ENCODE measurements at regions not wholly inside any gene's neighbourhood (a gene's known extent, or its start where the extent isn't known, plus 50 kb on each side); places are given as distances from the start of the nearest gene placed in this dataset.
A peak's percentile ranks its signal among the peaks of the same experiment; 100 is the strongest.

DNA sequence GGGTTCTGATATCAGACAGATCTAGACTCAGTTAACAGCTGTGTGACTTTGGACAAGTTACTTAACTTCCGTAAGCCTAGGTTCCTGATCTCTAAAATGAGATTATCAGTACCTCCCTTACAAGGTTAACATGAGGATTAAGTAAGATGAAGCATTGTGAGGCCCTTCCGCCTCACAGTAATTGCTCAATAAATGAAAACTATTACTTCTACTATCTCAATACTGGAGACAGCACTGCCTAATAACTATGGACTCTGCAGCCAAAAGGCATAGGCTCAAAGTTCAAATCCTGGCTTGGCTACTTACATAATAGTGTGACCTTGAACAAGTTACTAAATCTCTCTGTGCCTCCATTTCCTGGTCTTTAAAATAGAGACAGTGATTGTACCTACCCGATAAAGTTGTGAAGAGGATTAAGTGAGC lies 82.0 kb upstream of the ATP11B start:
- DNase-seq: no peak

DNA sequence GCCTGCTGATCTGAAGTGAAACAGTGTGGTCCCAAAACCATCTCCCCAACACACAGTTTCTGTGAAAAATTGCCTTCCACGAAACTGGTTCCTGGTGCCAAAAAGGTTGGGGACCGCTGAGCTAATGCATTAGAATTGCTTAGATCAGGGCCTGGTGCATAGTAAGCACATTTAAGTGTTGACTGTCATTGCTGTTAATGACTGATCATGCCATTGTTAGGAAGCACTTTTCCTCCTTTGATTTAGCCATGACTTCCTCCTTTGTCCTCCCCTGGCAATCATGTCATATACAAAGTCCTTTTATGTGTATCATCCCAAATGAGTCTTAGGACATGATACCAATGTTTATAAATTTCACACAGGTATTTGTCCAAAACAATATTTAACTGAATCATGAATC lies 81.5 kb upstream of the ATP11B start:
- no peak for DNase-seq

DNA sequence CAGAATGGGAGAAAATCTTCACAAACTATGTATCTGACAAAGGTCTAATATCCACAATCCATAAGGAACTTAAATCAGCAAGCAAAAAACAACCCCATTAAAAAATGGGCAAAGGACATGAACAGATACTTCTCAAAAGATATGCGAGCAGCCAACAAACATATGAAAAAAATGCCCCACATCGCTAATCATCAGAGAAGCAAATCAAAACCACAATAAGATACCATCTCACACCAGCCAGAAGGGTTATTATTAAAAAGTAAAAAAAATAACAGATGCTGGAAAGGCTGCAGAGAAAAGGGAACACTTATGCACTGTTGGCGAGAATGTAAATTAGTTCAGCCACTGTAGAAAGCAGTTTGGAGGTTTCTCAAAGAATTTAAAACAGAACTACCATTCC lies 80.2 kb upstream of the ATP11B start:
- DNase-seq: no peak

DNA sequence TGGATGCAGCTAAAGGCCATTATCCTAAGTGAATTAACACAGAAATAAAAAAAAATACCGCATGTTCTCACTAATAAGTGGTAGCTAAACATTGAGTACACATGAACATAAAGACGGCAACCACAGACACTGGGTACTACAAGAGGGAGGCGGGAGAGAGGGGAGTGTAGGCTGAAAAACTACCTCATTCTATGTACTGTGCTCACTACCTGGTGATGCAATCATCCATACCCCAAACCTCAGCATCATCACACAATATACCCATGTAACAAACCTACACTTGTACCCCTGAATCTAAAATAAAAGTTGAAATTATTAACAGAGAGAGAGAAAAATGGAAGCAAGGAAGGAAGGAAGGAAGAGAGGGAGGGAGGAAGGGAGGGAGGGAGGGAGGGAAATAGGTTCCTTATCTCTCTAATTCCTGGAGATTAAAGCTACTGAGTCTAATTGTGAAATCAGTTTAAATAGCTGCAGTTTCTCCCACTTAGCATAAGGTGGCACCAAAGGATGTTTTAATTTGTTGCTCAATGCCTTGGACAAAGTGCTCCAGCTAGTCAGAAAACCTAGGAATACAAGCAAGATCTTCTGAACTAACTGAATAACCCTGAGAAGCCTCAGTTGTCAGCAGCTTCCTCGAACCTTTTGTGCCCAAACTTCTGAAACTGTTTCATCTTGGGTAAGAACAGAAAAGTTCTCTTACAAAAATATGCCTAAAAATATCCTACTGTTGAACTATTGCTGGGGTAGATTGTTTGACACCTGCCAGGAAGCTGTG lies 79.4 kb upstream of the ATP11B start:
- DNase-seq: peak in 1 of 2 donors; percentile 21

DNA sequence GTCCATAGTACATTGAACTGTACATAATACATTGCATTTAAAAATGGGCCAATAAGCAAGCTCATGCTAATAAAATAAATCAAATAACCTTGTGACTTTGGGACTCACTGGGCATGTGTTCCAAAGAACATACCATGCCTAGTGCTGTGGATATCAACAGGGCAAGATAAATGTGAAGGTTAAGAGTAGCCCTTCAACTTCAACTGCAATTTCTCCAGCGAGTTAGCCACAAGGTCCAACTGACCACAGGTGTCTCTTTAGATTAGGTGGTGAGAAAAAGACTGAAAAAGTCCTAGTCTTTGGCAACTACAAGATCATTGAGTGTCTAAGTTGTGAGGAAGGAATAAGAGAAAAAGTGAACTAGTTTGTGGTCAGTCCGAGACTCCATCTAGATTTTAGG lies 78.3 kb upstream of the ATP11B start:
- no peak for DNase-seq

DNA sequence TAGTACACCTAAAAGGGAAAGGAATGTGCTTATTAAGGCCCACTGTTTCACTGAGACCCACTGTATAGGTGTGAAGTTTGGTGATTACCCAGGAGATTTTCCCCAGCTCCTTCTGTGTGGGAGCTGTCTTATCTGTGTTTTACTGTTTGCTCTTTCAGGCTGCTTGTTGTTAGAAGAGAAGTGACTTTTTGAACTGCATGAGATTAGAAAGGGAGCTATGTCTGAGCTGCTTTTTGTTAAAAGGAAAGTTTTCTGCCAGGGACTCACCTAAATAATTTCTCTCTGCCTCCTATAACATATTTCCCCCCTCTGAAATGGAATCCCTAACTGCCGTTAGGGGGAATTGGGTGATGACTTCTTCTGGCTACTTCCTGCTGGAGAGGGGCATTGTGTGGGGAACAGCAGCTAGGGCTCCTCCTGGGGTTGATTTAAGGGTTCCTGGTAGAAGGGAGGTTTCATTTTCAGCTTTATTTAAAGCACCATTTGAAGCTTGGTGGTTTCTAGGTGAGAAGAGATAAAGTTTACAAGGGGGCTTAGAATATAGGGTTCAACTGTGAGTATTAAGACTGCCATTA lies 77.1 kb upstream of the ATP11B start:
- DNase-seq: peak in 1 of 2 donors; percentile 30

DNA sequence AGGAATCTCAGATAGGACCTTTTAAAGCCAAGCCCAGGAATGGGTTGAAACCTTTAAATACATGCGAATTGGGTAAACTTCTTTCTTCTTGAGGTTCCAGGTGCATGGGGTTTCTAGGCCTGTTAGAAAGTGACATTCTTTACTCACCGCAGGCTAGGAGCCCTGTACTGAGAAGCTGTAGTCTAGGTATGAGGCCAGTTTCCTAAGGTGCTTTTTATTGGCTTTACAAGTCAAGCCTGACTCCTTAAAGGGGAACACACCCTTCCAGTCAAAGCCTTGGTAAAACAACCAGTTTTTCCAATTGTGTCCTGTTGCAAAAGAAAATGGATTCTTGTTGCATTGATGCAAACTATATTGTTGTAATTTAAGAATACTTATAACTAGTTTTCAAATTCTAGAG lies 76.1 kb upstream of the ATP11B start:
- no peak for DNase-seq

DNA sequence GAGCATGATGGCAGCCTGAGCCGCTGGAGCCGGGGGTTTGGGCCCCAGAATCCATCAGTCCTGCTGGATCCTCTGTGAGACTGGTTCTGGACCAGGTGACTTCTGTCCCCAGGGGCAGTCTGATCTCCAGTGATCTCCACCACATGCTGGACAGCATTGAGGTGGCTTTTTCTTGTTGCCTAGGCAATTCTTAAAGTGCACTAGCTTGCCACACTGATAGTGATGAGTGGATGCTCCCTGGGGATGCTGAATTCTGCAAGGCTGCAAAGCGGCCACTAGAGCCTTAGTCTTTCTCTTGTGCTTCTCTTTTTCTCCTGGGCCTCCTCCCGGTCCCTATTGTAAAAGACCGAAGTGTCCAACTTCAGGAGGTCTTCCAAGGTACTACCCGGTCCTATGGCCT lies 70.4 kb upstream of the ATP11B start:
- DNase-seq: no peak

DNA sequence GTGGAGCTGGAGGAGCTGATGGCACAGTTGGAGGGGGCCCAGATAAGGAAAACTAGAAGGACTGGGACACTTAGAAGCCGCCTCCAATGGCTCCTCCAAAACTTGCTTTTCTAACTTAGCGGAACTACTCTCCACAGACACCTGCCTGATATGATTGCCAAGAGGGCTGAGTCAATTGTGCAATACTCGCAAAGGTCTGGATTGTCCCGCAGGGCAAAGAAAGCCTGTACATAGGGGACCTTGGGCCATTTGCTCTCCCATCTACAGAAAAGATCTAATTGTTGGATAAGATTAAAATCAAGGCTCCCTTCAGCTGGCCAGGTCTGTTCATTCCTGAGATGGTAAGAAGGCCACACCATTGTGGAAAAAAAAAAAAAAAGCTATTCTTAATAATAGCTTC lies 69.7 kb upstream of the ATP11B start:
- DNase-seq: no peak

DNA sequence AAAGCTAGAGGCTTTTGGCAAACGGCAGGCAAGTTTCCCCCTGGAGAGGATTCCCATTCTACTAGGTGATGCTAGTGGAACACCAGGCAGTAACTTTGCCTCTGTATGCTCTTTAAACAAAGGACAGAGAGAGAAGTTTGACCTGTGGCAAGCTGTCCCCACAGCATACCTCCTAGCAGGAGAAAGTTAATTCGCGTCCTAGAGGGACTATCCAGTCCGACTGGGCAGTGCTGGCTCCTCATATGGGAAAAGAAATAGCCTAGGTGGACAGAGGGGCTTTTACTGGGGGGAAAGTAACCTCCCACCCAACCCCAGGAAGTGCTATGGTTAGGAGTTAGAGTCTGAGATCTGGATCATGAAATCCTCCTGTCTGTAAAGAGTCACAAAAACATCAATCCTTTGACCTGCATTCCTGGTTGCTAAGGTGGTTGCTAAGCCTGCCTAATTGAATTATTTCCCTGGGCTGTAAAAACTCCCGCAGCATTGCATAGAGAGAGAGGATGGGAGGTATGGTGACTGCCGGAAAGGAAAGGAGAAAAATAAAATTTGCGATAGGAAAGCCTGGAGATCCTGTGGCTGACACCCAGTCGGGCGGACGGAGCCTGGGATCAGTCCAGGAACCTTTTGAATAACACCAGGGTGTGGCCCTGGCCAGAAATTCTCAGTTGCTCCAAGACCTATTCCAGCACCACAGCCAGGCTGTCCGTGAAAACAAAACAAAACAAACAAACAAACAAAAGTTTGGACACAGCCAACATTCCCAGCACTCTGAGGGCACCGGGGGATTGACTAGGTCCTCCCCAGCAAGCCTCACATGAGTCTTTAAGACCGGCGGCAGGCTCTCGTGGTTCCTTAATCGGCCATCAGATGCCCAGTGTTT lies 67.7 kb upstream of the ATP11B start:
- DNase-seq: no peak

DNA sequence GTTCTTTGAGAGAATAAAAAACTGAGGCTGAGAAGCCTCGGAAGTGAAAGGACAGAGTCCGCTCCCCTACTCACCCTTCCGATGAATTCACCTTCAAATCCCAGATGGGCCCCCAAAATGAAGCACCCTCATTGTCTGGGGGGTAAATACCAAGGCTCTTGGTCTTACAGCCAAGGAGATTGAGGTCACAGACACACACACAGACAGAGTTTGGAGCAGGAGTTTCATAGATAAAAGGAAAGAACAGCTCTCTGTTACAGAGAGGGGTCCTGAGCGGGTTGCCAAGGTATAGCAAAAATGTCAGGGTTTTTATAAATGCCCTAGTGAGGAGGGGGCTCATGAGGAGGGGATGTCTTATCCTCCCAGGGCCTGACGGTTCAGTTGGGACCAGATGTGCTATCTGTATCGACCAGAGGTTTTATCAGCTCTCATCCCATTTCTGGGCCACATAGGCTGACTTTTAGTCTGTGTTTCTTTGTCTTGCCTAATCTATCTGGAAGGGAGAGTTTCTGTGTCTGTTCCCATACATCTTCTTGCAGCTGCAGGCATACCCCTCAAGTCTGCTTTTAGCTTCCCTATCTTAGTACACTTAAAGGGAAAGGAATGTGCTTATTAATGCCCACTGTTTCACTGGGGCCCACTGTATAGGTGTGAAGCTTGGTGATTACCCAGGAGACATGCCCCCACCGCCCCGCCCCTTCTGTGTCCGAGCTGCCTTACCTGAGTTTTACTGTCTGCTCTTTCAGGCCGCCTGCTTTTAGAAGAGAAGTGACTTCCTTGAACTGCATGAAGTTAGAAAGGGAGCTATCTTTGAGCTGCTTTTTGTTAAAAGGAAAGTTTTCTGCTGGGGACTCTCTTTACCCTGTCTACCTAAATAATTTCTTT lies 66.8 kb upstream of the ATP11B start:
- no peak for DNase-seq

DNA sequence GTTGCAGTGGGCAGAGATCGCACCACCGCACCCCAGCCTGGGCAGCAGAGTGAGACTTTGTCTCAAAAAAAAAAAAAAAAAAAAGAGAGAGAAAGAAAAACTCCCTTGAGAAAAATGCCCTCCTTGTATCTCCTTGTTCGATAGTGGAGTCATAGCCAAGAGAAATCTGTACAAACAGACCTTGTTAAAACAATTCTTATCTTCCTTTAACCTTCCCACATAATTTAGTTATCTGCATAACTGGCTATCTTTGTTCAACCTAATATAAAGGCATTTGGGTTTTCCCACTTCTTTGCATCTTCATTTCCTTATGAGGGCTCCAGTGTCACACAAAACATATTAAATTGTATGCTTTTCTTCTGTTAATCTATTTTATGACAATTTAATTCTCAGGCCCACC lies 65.1 kb upstream of the ATP11B start:
- DNase-seq: no peak

DNA sequence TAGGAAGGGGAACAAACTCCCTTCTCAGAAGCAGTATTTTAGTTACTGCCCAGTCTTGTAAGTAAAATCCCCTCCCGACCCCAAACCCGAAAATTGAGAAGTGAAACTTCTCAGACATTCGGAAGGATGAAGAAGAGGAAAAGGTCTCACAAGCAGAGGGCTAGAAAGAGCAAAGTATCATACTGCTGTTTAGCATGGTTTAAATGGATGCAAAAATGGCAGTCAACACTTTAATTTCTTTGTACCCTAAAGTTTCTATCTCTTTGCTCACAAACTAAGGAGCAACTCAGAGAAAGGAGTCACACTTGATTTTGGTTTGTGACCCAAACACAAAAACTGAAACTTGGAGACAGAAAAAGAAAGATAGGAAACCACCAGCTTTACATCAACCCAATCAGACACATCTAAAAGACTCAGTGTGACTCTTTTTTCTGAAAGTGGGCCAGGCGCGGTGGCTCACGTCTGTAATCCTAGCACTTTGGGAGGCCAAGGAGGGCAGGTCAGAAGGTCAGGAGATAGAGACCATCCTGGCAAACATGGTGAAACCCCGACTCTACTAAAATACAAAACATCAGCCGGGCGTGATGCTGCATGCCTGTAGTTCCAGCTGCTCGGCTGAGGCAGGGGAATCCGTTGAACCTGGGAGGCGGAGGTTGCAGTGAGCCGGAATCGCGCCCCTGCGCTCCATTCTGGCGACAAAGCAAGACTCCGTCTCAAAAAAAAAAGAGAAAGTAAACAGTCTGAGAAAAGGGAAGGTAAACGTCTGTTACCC lies 63.2 kb upstream of the ATP11B start:
- DNase-seq: no peak

DNA sequence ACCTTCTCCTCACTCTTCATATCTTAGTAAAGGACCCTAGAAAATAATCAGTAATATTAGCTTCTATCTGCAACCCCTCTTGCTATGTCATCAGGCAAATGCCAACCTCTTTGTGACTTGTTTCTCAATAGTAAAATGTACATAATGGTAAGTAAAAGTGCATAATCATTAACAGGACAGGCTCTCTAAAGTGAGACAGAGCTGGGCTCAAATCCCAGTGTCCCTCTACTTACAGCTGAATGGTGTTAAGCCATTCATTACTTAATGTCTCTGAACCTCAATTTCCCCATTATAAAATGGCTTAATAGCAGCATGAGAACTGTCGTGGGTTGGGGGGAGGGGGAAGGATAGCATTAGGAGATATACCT lies 62.6 kb upstream of the ATP11B start:
- DNase-seq: no peak

DNA sequence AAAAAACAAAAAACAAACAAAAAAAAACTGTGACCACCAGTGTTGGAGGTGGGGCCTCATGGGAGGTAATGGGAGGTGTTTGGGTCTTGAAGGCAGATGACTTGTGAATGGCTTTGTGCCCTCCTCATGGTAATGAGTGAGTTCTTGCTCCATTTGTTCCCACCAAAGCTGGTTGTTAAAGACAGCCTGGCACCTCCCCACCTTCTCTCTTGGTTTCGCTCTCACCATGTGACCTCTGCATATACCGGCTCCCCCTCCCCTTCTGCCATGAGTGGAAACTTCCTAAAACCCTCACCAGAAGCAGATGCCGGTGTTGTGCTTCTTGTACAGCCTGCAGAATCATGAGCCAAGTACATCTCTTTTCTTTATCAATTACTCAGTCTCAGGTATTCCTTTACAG lies 61.5 kb upstream of the ATP11B start:
- no peak for DNase-seq

DNA sequence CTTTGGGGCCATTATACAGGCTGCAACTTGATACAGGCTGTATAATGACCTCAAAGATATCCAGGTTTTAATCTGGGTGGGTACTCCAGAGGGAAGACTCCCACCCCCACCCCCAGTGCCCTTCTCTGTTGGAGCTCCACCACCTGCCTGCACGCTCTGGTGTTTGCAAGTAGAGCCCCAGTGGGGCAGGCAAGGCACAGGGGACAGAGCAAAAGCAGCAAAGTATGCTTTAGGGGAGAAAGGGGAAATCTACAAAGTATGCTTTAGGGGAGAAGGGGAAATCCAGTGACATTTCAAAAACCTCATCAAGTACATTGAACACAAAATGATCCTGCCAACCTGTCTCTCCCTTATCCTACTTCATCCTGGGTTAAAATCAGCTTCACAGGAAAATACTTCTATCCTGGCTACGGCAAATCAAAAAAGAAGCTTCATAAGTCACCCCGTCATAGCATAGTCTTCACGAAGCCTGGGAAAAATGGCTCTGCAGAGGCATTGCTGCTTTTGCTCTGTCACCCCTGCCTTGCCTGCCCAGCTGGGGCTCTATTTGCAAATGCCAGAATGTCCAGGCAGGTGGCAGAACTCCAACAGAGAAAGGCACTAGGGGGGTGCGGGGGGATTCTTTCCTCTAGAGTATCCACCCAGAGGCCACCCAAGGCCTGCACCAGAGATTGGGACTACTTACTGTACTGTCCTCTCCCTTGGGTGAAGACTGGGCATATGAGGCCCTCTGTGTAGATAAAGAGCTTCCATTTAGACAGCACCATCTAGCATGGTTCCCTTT lies 60.9 kb upstream of the ATP11B start:
- DNase-seq: no peak

DNA sequence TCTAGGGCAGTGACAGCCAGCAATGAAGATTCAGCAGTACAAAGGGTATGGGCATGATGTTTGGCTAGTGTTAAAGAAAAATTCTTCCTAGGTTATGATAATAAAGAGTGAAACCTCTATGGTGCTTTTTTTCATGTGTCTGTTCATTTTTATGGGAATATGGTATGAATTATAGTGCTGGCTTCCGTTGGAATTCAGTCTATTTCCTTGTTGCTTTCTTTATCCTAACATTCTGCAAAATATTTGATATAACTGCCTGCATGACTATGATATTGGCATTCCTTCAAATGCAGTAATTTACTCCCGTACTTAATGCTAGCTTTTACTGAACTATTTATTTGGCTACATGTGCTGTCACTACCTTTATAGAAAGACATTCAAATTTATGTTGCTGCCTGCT lies 57.6 kb upstream of the ATP11B start:
- DNase-seq: no peak

DNA sequence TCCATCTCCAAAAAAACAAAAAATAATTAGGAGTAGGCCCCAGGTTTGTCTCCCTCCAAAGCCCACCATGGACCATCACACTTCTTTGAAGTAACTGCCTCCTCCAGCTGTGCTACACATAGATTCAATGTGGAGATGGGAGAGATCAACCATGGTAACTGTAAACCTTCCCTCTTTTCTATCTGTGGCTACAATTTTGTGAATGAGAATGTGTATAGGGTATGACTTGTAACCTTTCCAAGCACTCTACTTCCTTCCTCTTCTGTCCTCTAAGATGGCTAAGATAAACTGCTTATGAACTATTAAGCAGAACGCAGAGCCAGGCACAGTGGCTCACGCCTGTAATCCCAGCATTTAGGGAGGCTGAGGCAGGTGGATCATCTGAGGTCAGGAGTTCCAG lies 55.5 kb upstream of the ATP11B start:
- DNase-seq: no peak

DNA sequence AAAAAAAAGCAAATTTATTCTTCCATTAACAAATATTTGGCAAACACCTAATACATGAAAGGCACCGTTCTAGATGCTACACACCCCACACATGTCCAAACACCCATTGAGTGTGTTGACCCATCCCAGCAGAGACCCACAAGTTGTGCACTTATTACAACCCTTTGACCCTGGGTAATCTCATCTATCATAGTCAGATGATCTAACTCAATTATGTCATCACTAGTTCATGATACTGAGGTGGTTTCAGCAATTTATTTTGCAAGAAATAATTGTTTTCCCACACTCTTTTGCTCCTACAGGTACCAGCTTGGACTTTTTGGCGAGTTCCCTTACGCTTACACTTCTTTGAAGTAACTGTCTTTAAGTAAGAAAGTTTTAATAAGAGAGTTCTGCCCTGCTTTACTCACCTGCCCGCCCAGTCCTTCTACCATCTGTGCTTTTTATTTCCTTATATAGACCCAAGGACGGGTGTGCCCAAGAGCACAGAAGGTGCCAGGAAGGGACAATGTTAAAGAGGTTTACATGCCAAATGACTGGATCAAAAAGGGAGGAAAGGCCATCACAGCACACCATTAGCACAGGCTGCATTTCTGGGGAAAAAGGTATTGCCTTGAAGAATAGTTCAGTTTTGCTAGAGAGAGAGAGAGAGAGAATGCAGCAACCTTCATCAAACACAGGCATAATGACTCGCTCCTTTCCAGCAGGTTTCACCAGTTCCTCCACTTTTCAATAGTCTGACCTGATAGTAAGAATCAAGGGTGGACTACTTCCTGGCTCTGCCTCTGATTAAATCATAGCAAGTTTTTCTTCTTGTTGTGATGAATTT lies 54.5 kb upstream of the ATP11B start:
- DNase-seq: no peak

DNA sequence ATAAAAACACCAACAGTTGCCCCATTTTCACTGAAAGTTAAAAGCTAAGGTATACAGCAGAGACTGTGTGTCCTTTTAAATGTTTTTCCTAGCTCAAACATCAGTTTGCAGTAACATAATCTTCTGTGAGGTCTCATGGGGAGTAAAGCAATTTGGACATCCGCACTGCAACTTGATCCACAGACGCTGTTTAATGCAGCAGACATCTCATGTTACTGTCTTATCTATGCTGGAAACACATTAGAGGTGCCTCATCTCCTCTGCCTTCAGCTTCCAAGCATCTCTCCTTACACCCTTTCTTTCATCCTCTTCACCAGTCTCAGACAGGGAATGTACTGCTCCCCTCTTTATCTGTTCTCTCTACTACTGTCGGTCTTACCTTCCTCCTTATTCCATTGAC lies 53.7 kb upstream of the ATP11B start:
- no peak for DNase-seq
